ENCODE measurements at regions not wholly inside any gene's neighbourhood (a gene's known extent, or its start where the extent isn't known, plus 50 kb on each side); places are given as distances from the start of the nearest gene placed in this dataset.

GRCh38 chr6:84489598-84489997, 262.2 kb upstream of the CEP162 start:
- no peak for DNase-seq (ENCODE audit: low spot score, unreplicated experiment)
- H3K4me1 Mint-ChIP-seq (ENCODE audit: low read depth) = peaks cover 3% of the 10 kb centered on the region
- H3K36me3 Mint-ChIP-seq (ENCODE audit: insufficient read depth) = peaks cover 1% of the 10 kb centered on the region
- no peak overlapping the region for H3K27ac Mint-ChIP-seq
- no peak overlapping the region for H3K4me3 Mint-ChIP-seq (ENCODE audit: low read depth)
- no peak for TF ChIP-seq CTCF (IDR thresholded peaks at IDR 0.05; ENCODE audit: unreplicated experiment)
- no peaks in the 10 kb centered on the region for H3K27me3 Mint-ChIP-seq
- H3K9me3 Mint-ChIP-seq (ENCODE audit: low read depth) = peaks cover 16% of the 10 kb centered on the region

DNA sequence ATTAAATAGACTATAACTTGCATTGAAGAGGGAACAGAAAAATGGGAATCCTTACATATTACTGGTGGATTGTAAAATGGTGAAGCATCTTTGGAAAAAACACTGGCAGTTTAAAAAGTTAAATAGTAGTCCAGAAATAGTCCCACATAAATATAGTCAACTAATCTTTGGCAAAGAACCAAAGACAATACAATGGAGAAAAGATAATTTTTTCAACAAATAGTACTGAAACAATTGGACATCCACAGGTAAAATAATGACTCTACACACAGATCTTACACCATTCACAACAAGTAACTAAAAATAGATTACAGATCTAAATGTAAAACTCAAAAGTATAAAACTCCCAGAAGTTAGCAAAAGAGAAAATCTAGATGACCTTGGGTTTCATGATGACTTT, 259.1 kb upstream of the CEP162 start:
- no peaks in the 10 kb centered on the region for H3K4me1 Mint-ChIP-seq (ENCODE audit: low read depth)
- no peak overlapping the region for H3K4me3 Mint-ChIP-seq (ENCODE audit: low read depth)
- no peak overlapping the region for H3K27ac Mint-ChIP-seq
- no peak for DNase-seq (ENCODE audit: low spot score, unreplicated experiment)
- peaks cover 1% of the 10 kb centered on the region for H3K36me3 Mint-ChIP-seq (ENCODE audit: insufficient read depth)
- peaks cover 31% of the 10 kb centered on the region for H3K9me3 Mint-ChIP-seq (ENCODE audit: low read depth)
- TF ChIP-seq CTCF (IDR thresholded peaks at IDR 0.05; ENCODE audit: unreplicated experiment) = no peak
- H3K27me3 Mint-ChIP-seq = no peaks in the 10 kb centered on the region

DNA sequence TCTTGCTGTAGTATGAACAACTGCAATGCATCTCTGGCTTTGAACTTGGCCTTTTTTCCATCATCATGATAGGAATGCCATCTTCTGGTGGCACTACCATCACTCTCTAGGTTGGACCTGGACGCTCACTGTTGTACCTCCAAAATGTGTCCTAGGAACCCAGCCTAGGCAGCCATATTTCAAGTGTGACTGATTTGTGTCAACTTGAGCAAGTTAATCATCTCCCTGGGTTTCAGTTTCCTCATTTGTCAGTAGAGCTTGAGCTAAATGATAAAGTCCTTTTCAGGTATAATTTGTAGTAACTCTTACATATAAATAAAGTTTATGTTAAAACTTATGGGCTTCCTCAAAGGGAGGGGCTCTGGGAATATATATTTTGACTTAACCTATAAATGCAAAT, 241.7 kb upstream of the CEP162 start:
- H3K27ac Mint-ChIP-seq = no peak overlapping the region
- no peaks in the 10 kb centered on the region for H3K27me3 Mint-ChIP-seq
- DNase-seq (ENCODE audit: low spot score, unreplicated experiment) = no peak
- no peak overlapping the region for H3K4me3 Mint-ChIP-seq (ENCODE audit: low read depth)
- H3K36me3 Mint-ChIP-seq (ENCODE audit: insufficient read depth) = no peaks in the 10 kb centered on the region
- H3K4me1 Mint-ChIP-seq (ENCODE audit: low read depth) = no peaks in the 10 kb centered on the region
- no peak for TF ChIP-seq CTCF (IDR thresholded peaks at IDR 0.05; ENCODE audit: unreplicated experiment)
- peaks cover 6% of the 10 kb centered on the region for H3K9me3 Mint-ChIP-seq (ENCODE audit: low read depth)

DNA sequence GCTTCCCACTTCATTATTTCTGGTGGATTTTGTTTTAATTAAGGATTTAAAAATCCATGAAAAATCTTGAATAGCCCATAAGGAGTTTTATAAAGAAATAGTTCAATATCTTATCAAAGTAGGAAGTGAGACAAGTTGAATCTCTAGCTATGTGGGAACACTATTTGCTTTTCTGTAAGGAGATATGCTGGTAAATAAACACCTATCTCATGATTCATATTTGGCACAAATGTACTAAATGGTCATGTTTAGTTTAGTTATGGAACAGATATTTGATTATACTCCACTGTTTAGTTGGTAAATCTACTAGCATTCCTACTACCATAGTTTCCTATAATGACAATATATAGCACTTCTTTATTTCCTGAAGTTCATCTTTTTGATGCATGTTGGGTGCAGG, 239.9 kb upstream of the CEP162 start:
- no peak overlapping the region for H3K4me3 Mint-ChIP-seq (ENCODE audit: low read depth)
- TF ChIP-seq CTCF (IDR thresholded peaks at IDR 0.05; ENCODE audit: unreplicated experiment) = no peak
- DNase-seq (ENCODE audit: low spot score, unreplicated experiment) = no peak

GRCh38 chr6:84466511-84466910, 239.1 kb upstream of the CEP162 start:
- Mint-ChIP-seq H3K4me3 (ENCODE audit: low read depth) (no peak overlapping the region), H3K27me3 (no peaks in the 10 kb centered on the region), H3K27ac (no peak overlapping the region), H3K9me3 (ENCODE audit: low read depth) (no peaks in the 10 kb centered on the region), H3K4me1 (ENCODE audit: low read depth) (no peaks in the 10 kb centered on the region), H3K36me3 (ENCODE audit: insufficient read depth) (no peaks in the 10 kb centered on the region)
- DNase-seq (ENCODE audit: low spot score, unreplicated experiment) = no peak
- no peak for TF ChIP-seq CTCF (IDR thresholded peaks at IDR 0.05; ENCODE audit: unreplicated experiment)

More for the DNA sequence above, 239.9 kb upstream of the CEP162 start:
- Mint-ChIP-seq H3K4me1 (ENCODE audit: low read depth) (no peaks in the 10 kb centered on the region), H3K36me3 (ENCODE audit: insufficient read depth) (no peaks in the 10 kb centered on the region), H3K27ac (no peak overlapping the region), H3K9me3 (ENCODE audit: low read depth) (no peaks in the 10 kb centered on the region), H3K27me3 (no peaks in the 10 kb centered on the region)
